GM19239 (cell line): ENCODE measurements at regions not wholly inside any gene's neighbourhood (a gene's known extent, or its start where the extent isn't known, plus 50 kb on each side); places are given as distances from the start of the nearest gene placed in this dataset.

Source experiments
- DNase-seq: peaks from one replicate; pipeline ENCODE4 v3.0.0; 2011; ENCODE audit warnings: low spot score; ENCODE audit not compliant: insufficient read length
- FAIRE-seq: peaks from 2 replicates; lab custom pipeline; 2011; peaks lifted over from hg19 to GRCh38; lab: Jason Lieb, UNC

GRCh38 chr11:11789735-11790369, 51.9 kb upstream of the USP47 start:
- no peak for DNase-seq
- peak; percentile 82 for FAIRE-seq

DNA sequence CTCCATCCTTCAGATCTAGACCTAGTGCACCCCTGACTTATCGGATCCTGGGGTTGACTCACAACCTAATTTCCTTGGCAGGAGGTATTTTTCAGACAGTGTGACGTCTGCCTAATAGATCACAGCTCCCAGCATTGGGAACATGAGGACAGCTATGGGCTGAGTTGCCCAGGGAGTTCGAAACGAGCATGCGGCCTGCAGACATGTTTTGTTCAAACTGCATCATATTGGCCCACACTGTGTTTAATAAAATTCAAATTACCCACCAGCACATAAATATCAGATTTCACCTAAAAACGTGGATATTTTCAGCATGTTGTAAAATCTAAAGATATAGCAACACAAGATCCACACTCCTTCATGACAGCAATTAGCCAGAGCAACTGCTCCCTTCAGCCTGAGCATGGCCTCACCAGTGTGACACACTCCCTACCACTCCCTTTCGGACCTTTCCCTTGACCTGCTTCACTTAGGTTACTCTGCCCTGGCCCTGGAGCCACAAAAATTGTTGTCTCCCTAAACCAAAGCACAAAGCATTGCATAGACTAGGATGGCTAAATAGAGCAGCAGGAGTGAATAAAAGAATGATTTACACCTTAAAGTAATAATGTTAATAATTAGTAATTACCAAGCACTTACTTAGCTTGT, 53.6 kb upstream of the USP47 start:
- FAIRE-seq: no peak
- DNase-seq: no peak

DNA sequence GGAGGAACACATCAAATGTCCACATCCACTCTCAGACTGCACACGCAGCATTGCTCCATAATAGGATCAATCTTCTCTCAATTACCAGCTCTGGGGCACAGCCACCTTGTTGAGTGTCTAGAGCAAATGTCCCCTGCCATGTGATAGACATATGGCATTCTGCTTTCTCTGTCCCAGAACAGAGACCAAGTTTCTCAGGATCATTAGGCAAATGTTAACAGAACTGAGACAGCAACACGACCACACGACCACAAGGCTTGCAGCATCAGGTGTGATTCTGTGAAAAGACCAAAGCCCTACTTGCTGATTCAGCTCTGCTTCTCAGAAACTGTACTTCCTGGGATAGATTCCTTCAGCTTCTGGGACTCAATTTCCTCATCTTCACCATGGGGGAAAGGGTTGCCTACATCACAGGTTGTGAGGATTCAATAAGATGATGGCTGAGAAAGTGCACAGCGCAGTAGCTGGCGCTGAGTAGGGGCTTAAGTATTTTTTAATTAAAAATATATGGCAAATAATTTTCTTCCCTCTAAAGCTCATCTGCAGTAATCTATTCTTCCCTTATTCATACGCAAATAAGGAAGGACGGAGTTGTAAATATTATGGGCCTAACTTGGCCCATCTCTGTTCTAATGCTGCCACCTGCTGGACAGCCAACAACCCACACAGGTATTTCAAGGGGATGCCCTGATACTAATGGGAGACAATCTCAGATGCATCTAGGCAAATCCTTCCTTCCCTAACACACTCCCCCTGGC, 54.3 kb upstream of the USP47 start:
- FAIRE-seq (peak; percentile 77), DNase-seq (peak; percentile 26)

DNA sequence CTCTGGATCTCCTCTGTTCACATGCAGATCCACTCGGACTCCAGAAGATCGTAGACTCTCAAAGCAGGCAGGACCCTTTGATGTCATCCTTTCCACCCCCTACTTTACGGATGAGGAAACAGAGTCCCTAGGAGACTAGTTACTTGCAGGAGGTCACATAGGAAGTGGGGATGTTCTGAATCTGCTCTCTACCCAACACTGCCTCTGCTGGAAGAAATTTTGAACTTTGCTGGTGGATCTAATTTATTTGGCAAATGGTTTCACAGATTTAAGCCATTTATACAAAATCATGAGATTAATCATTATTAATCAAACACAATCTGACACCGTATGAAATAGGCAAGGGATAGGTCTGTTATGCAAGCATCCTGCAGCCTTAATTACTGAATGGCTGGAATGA, 55.0 kb upstream of the USP47 start:
- DNase-seq (no peak), FAIRE-seq (no peak)

DNA sequence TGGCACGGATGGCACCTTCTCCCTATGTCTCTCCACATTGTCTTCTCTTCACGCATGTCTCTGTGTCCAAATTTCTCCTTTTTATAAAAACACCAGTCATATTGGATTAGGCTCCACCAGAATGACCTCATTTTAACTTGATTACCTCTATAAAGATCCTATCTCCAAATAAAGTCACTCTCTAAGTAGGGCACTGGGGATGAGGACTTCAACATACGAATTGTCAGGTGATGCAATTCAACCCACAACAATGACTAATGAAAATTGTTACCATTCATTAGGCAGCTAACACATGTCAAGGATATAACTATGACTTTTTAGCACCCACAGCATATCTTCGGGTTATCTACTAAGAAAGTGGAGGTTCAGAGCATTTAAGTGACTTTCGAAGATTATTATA, 55.5 kb upstream of the USP47 start:
- FAIRE-seq: no peak
- DNase-seq: no peak

DNA sequence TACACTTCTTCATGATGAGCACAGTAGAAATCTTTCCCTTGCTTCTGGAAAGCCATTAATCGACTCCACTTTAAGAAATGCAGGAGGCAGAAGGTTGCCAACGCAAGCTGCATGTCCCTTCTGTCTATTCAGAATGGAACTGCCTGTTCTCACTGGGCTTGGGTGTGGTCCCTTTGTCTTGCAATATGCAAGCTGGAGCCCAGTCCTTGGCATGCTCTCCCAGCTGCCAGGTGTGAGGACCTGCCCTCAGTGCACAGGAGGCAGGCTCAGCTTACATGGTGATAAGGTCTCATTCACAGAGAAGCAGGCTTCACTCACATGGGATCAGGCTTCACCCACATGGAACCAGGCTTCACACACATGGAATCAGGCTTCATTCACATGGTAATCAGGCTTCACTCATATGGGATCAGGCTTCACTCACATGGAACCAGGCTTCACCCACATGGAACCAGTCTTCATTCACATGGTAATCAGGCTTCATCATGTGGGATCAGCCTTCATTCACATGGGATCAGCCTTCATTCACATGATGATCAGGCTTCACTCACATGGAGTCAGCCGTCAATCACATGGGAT, 59.2 kb upstream of the USP47 start:
- DNase-seq (no peak), FAIRE-seq (no peak)

DNA sequence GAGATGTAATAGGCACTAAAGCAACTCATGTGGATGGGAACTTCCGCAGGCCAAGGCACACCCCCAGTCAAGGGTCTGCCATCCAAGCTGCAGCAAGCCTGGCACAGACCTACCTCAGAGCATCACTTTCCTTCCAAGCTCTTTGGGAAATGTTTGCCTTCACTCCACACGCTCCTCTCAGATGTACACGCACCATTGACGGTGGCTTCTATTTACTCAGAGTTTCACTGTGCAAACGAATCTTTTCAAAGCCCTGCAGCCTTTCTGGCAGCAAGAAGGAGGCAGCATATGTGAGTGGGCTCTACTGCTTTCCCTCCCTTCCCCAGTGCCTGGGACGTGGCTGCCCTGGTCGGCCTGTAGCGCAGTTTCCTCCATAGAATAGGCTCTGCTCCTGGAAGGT, 60.9 kb upstream of the USP47 start:
- DNase-seq: no peak
- no peak for FAIRE-seq

DNA sequence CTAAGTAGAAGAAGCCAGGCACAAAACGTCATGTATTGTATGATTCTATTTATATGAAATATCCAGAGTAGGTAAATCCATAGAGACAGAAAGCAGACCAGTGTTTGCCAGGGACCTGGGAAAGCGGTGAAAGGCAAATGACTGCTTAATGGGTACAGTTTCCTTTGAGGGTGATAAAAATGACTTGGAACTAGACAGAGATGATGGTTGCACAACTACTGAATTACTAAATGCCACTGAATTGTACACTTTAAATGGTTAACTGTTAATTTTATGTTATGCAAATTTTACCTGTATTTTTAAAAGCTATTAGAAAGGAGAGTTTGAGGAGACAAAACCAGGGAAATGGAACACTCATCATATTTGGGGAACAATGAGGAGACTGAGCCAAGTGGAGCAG, 61.8 kb upstream of the USP47 start:
- FAIRE-seq (no peak), DNase-seq (no peak)

DNA sequence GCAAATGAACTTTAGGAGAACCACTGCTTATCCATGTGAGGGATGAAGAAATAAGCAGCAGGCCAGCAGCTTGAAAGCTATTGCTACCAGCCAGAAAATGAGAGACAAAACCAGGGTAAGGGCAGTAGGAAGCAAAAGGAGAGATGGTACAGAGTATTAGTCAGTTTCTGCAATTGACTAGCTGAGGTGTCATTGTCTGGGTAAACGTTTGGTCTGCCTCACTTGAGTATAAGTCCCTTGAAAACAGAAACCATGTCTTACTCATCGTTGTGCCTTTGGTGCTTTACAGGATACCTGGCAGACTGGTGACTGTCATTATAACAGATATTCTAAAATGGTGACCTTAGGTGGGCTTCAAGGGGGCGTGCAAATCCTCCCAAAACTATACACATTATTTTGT, 63.9 kb upstream of the USP47 start:
- DNase-seq: no peak
- no peak for FAIRE-seq

DNA sequence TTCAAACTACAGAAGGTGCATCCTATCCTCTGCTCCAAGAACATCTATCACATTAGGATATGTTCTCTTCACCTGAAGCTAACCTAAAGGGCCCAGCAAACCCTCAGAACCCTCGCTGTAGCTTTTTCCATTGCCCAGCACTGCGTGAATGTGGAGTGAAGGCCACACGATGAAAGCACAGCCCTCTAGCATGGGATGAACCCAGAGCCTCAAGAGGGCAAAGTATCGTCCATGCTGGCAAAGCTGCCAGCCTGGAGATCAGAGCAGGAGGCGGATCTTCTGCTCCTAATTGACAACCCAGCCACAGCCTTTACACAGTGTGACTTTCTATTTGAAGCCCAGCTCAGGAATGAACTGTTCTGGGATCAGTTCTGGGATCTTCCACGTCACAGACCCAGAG, 65.1 kb upstream of the USP47 start:
- FAIRE-seq (no peak), DNase-seq (no peak)

DNA sequence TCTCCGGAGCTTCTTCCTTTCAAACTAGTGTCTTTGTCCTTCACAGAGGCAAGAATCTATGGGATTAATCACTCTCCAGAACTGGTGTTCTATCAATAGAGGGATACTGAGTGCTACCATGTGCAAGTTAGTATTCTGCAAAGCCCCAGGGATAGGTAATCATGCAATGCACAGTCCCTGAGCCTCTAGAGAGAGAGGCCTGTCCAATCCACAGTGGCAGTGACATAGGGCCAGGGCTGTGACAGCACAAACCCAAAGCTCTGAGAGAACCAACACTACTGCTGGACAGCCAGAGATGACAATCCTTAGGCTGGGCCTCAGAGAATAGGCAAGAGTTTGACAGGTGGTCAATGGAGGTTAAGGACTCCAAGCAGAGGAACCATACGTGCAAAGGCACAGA, 66.8 kb upstream of the USP47 start:
- FAIRE-seq: no peak

GRCh38 chr11:11772865-11773515, 68.8 kb upstream of the USP47 start:
- DNase-seq: no peak
- no peak for FAIRE-seq

More for the DNA sequence above, 66.8 kb upstream of the USP47 start:
- no peak for DNase-seq

DNA sequence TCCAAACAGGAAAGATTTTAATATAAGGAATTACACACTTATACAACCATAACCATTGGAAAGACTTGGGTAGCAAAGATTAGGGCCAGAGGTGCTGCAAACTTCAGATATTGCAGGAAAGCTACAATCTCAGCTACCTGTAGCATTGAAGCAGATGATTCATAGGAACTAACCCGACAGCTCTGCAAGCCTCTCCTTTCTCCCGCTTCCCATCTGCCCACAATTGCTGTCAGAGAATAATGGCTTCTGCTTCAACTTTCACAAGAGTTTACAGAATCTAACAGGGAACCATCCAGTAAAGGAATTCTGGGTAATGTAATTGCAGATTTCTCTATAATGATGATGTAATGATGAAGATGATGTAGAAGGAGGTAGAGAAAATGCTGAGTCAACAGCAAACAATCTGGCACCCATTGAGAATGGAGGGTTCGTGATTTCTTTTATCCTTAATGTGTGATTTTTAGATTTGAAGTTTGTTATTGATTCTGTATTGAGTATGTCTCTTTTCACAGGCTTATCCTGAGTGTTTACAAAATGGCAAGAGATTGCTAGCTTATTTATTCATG, 70.8 kb upstream of the USP47 start:
- no peak for FAIRE-seq

GRCh38 chr11:11770296-11770695, 71.5 kb upstream of the USP47 start:
- FAIRE-seq: no peak
- no peak for DNase-seq

More for the DNA sequence above, 70.8 kb upstream of the USP47 start:
- DNase-seq: no peak

DNA sequence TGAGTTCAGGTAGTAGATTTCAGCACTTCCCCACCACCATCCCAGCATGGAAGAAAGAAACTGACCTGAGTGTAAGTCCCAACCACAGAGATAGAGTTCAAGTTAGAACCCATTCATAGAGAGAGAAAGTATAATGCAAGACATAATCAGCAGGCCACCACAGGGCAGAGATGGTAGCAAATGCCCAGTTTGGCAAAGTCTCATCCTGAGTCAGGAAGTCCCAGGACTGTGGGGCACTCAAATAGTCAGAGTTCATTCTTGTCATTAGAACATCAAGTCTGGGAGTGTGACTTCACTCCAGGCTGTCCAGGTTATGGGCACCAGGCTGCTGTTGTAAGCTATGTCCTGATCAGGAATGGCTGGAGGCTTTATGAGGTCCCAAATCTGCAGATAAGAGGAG, 72.0 kb upstream of the USP47 start:
- DNase-seq (no peak), FAIRE-seq (no peak)

DNA sequence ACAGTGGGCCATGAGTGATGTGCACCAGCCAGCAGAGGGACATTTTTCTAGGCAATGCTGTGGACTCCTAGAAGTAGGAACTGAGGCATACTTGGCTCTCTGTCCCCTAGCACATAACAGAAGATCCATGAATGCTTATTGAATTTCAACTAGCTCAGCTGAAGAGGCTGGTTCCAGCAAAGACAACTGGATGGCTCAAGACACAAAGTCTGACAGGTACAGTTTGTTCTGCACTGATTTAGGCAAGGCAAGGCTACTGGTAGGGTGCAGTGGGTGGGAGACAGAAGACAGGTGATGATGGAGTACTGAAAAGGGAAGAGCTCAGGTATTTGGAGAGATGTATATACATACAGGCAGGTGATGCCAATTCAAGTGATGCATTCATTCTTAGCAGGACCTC, 72.4 kb upstream of the USP47 start:
- FAIRE-seq (no peak), DNase-seq (no peak)

DNA sequence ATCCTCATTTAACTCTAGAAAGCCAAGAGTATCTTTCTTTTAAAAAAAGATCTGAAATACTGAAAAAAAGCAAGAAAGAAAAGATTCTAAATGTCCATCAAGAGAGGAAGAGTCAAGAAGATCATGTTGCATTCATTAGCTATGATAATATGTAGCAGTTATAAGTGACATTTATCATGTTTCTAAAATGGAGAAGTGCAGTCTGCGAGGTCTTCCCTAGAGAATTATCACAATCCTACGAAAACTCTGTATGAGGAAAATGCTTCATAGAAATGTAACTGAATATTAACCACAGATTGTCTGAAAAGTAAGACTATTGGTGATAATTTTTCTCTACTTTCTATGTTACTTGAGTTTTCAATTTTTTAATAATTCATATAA, 77.4 kb upstream of the USP47 start:
- DNase-seq (no peak), FAIRE-seq (no peak)

DNA sequence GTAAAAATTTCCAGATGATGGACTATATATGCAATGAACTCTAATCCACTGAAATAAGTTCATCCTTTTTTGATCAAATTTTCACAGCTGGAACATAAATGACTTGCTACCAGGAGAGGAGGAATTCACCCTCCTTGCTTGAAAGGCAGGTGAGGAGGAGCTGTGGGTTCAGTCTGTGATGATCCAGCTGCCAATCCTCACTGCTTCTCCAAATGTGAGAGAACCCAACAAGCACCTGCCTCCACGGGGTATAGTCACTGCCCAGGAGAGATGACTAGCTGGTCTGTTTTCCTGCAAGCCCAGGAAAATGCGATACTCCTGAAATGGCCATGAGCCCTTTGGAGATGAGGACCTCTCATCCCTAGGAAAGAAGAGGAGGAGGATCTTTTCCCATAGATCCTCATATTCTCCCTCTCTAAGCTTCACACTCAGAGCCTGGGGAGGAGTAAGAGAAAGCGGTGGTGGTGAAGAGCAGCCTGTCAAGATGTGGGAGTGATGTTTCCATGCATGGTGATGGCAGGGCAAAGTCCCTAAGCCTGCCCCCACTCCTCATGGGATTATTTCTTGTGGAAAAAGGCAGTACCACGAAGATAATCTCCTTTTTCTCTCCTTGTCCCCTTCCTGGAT, 77.9 kb upstream of the USP47 start:
- FAIRE-seq (no peak), DNase-seq (no peak)

GRCh38 chr11:11760838-11761237, 80.9 kb upstream of the USP47 start:
- FAIRE-seq (no peak), DNase-seq (no peak)

- FAIRE-seq (no peak), DNase-seq (no peak)
Observed at GRCh38 chr11:11758603-11759196, 83.1 kb upstream of the USP47 start.
